HepG2 (cell line): ENCODE measurements at regions not wholly inside any gene's neighbourhood (a gene's known extent, or its start where the extent isn't known, plus 50 kb on each side); places are given as distances from the start of the nearest gene placed in this dataset.
"Not testable (repeated sequence)": the region's sequence is repeated elsewhere in the genome, so short reads cannot be mapped to it uniquely, and the experiment has no call there.

Source experiments
- ATAC-seq: fragments of 200-7000 bp; cut with Tn5 transposase; 3 replicates; pipeline ENCODE4 v1.9.1; 2020; ENCODE audit warnings: mild to moderate bottlenecking, moderate library complexity
- BruUV-seq: library from RNA; stranded (reverse); fragments of 400-500 nt; replicated peaks from 2 replicates; lab custom pipeline; 2021; lab: Mats Ljungman, UMichigan
- CTCF ChIA-PET: fragments of 300-600 bp; formaldehyde crosslinking; extraction: SDS; loops from one replicate; lab custom pipeline; 2021; ENCODE audit warnings: low total read pairs, inconsistent platforms, low intra/inter-chr PET ratio; lab: Yijun Ruan, JAX
- POLR2A ChIA-PET: fragments of 350-600 bp; sonication (Branson Sonifier 250); formaldehyde crosslinking; loops from one replicate; lab custom pipeline; 2020; ENCODE audit warnings: antibody characterized with exemption, inconsistent platforms; lab: Yijun Ruan, JAX
- DNase-seq: peaks from one replicate; pipeline ENCODE4 v3.0.0-alpha.2; 2015; ENCODE audit warnings: low spot score
- FAIRE-seq: peaks from 3 replicates; lab custom pipeline; 2011; peaks lifted over from hg19 to GRCh38; lab: Jason Lieb, UNC
- H2AFZ ChIP-seq: one replicate; pipeline ENCODE4 v1.6.1; 2011; ENCODE audit warnings: low read length, inconsistent platforms
- H3K27ac ChIP-seq: fragments of 300-600 bp; 3 replicates; pipeline ENCODE4 v1.8.0; 2011; ENCODE audit warnings: mixed run types, mild to moderate bottlenecking, mixed read lengths, low read length, inconsistent platforms; ENCODE audit not compliant: insufficient read depth; ENCODE audit errors: extremely low read length
- H3K27me3 ChIP-seq, 2 experiments: fragments of 200-600 bp in 1 of 2; 2 replicates in 1 of 2; 3 replicates in 1 of 2; pipeline versions ENCODE4 v1.6.0 to v1.8.0; 2011; ENCODE audit warnings: low read length in 2 of 2, mild to moderate bottlenecking in 2 of 2, moderate library complexity in 2 of 2, inconsistent platforms in 1 of 2; ENCODE audit not compliant: insufficient read depth in 2 of 2, control insufficient read depth in 1 of 2
- H3K36me3 ChIP-seq, 2 experiments: fragments of 200-600 bp in 1 of 2; replicated peaks in 1 of 2; 2 replicates in 1 of 2; 3 replicates in 1 of 2; pipeline versions ENCODE4 v1.5.1 to v1.8.0; 2011; ENCODE audit warnings: low read length in 2 of 2, inconsistent platforms in 1 of 2; ENCODE audit not compliant: insufficient read depth in 2 of 2, control insufficient read depth in 1 of 2
- H3K4me1 ChIP-seq: 2 replicates; pipeline ENCODE4 v1.5.1; 2012; ENCODE audit warnings: low read length, inconsistent platforms; ENCODE audit not compliant: insufficient read depth
- H3K4me2 ChIP-seq: 2 replicates; pipeline ENCODE4 v1.6.0; 2011; ENCODE audit warnings: low read depth, low read length, inconsistent platforms
- H3K4me3 ChIP-seq, 3 experiments: fragments of 200-600 bp in 1 of 3; sonication (generic), shearing (Covaris generic) in 1 of 3; replicated peaks in 1 of 3; 2 replicates each; pipeline ENCODE4 v1.5.1; 2011 to 2016; ENCODE audit warnings: low read length in 3 of 3, inconsistent platforms in 2 of 3, low read depth in 2 of 3, mild to moderate bottlenecking in 2 of 3, control low read depth in 1 of 3, mixed read lengths in 1 of 3; ENCODE audit not compliant: insufficient read depth in 1 of 3
- H3K79me2 ChIP-seq: one replicate; pipeline ENCODE4 v1.6.1; 2011; ENCODE audit warnings: low read length, inconsistent platforms; ENCODE audit not compliant: insufficient read depth
- H3K9ac ChIP-seq: 2 replicates; pipeline ENCODE4 v1.6.0; 2011; ENCODE audit warnings: mild to moderate bottlenecking, low read depth, low read length, inconsistent platforms; ENCODE audit not compliant: insufficient read depth
- H3K9me3 ChIP-seq: 2 replicates; pipeline ENCODE4 v1.5.1; 2012; ENCODE audit warnings: mild to moderate bottlenecking, low read length
- H4K20me1 ChIP-seq: 2 replicates; pipeline ENCODE4 v1.6.0; 2011; ENCODE audit warnings: inconsistent platforms, mild to moderate bottlenecking, low read length, moderate library complexity; ENCODE audit not compliant: insufficient read depth
- CREM ChIP-seq, 2 experiments: sonication (generic) in 1 of 2; formaldehyde crosslinking in 1 of 2; IDR thresholded peaks; 2 replicates each; pipeline versions ENCODE4 v1.4.0 to v1.6.1; 2016 to 2020; ENCODE audit warnings: antibody characterized with exemption in 1 of 2, mild to moderate bottlenecking in 1 of 2, missing genetic modification reagents in 1 of 2
- SETDB1 ChIP-seq: sonication (generic); formaldehyde crosslinking; IDR thresholded peaks from 2 replicates; pipeline ENCODE4 v1.5.1; 2020; ENCODE audit warnings: missing genetic modification reagents, mild to moderate bottlenecking, borderline replicate concordance
- ZNF160 ChIP-seq: sonication (generic); formaldehyde crosslinking; IDR thresholded peaks from 2 replicates; pipeline ENCODE4 v1.8.0; 2022; ENCODE audit warnings: mild to moderate bottlenecking, inconsistent platforms, missing genetic modification reagents
- ZNF274 ChIP-seq: sonication (generic); formaldehyde crosslinking; IDR thresholded peaks from 2 replicates; pipeline ENCODE4 v1.5.1; 2020; ENCODE audit warnings: mild to moderate bottlenecking, missing genetic modification reagents
- ZNF530 ChIP-seq: sonication (generic); formaldehyde crosslinking; IDR thresholded peaks from 2 replicates; pipeline ENCODE4 v1.5.0; 2020; ENCODE audit warnings: low read depth, mild to moderate bottlenecking, missing genetic modification reagents
- WGBS: methylation state at CpG from one replicate; pipeline ENCODE4 v1.1.6; 2017; ENCODE audit warnings: low lambda C conversion rate; 5-methylcytosine and 5-hydroxymethylcytosine counted together
- in situ Hi-C: cut with HindIII; loops from 2 replicates; pipeline ENCODE4 v1.10.0; 2017; ENCODE audit warnings: low pct_unique_long_range_greater_than_20kb; ENCODE audit not compliant: extremely low pct_ligation_motif_present
- intact Hi-C: fragments of 100-400 bp; cut with micrococcal nuclease; formaldehyde crosslinking; loops from one replicate; pipeline ENCODE4 v1.10.0; 2022; ENCODE audit not compliant: unreplicated experiment
- TF ChIP-seq, protein P1 (sequence below), 2 experiments: sonication (generic) in 1 of 2; formaldehyde crosslinking in 1 of 2; IDR thresholded peaks; 2 replicates each; pipeline versions ENCODE4 v1.5.1 to v1.6.1; 2011 to 2020; ENCODE audit warnings: borderline replicate concordance in 1 of 2, low read depth in 1 of 2, low read length in 1 of 2, mild to moderate bottlenecking in 1 of 2, missing genetic modification reagents in 1 of 2, moderate library complexity in 1 of 2

DNA sequence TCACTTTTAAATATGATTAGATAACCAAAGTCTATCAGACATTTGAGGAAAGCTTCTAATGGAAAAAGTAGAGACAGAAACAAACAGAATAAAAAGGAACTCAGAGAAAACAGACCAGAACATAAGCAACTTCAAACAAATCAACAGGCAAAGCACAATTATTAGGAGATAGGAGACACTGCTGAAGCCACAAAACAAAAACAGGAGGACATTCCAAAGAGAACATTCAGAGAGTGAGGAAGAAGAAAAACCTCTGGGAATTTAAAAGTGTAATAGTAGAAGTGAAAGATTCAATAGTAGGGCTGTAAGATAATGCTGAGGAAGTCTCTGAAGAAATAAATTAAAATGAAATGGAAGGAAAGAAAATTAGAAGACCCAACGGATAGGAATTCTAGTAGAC is 83.2 kb upstream of the TBCA start (continued):
- TF ChIP-seq, protein P1, sequence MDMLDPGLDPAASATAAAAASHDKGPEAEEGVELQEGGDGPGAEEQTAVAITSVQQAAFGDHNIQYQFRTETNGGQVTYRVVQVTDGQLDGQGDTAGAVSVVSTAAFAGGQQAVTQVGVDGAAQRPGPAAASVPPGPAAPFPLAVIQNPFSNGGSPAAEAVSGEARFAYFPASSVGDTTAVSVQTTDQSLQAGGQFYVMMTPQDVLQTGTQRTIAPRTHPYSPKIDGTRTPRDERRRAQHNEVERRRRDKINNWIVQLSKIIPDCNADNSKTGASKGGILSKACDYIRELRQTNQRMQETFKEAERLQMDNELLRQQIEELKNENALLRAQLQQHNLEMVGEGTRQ (IDR thresholded peaks at IDR 0.05; ENCODE audit: low read depth, low read length): no peak
- TF ChIP-seq, protein P1 (CRISPR knock-in tag; IDR thresholded peaks at IDR 0.05; ENCODE audit: borderline replicate concordance): no peak
- TF ChIP-seq ZNF274: no peak
- TF ChIP-seq SETDB1 (CRISPR knock-in tag): no peak
- TF ChIP-seq ZNF160: no peak
- TF ChIP-seq CREM (IDR thresholded peaks at IDR 0.05): no peak
- TF ChIP-seq CREM (CRISPR knock-in tag; IDR thresholded peaks at IDR 0.05): no peak
- no peak for TF ChIP-seq ZNF530 (CRISPR knock-in tag)

DNA sequence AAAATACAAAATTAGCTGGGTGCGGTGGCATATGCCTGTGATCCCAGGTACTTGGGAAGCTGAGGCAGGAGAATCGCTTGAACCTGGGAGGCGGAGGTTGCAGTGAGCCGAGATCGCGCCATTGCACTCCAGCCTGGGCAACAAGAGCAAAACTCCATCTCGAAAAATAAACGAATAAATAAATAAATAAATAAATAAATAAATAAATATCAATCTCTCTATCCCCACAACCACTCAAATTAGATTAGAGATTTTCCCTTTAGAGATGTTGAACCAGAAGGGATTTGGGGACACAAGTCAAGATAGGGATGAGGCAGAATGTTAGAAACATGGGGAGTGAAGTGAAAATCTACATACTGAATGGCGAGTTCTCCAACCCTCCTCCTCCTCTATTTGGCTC is 82.5 kb upstream of the TBCA start:
- DNase-seq, BruUV-seq, CTCF ChIA-PET, H3K9me3 ChIP-seq, in situ Hi-C loops, H3K27ac ChIP-seq, H3K9ac ChIP-seq, intact Hi-C loops, POLR2A ChIA-PET, H3K4me3 ChIP-seq, ATAC-seq, H3K4me2 ChIP-seq, H2AFZ ChIP-seq, H3K36me3 ChIP-seq, H3K79me2 ChIP-seq, H4K20me1 ChIP-seq, H3K4me1 ChIP-seq, FAIRE-seq: not testable (repeated sequence)
- peaks cover 1 to 20% of the 10 kb centered on the region in 2 experiments; a peak in 1 of 5 replicates for H3K27me3 ChIP-seq
- WGBS: 62% methylated on average over 9 of the region's 9 CpGs
